Panc1 (cell line): ENCODE measurements at regions not wholly inside any gene's neighbourhood (a gene's known extent, or its start where the extent isn't known, plus 50 kb on each side); places are given as distances from the start of the nearest gene placed in this dataset.

Source experiments
- ATAC-seq: fragments of 200-7000 bp; cut with Tn5 transposase; 2 replicates; pipeline ENCODE4 v1.9.1; 2020; ENCODE audit warnings: mild to moderate bottlenecking, moderate library complexity
- BruUV-seq: library from RNA; stranded (reverse); fragments of 400-500 nt; replicated peaks from 2 replicates; lab custom pipeline; 2021; lab: Mats Ljungman, UMichigan
- CTCF ChIA-PET: fragments of 300-600 bp; sonication (Branson Sonifier 250); formaldehyde crosslinking; loops from one replicate; lab custom pipeline; 2022; ENCODE audit warnings: antibody characterized with exemption; lab: Charles Lee
- POLR2A ChIA-PET: fragments of 300-600 bp; sonication (Branson Sonifier 250); formaldehyde crosslinking; loops from one replicate; lab custom pipeline; 2022; ENCODE audit warnings: antibody characterized with exemption; lab: Charles Lee
- DNase-seq: peaks from one replicate; pipeline ENCODE4 v3.0.0-alpha.2; 2010; ENCODE audit warnings: low read depth, low spot score
- H3K27ac ChIP-seq: 2 replicates; pipeline ENCODE4 v1.5.1; 2011; ENCODE audit warnings: mild to moderate bottlenecking, low read length, inconsistent platforms
- H3K27me3 ChIP-seq: fragments of 200-500 bp; sonication (Bioruptor generic); 2 replicates; pipeline ENCODE4 v1.6.0; 2014; ENCODE audit warnings: low read length, inconsistent platforms; ENCODE audit not compliant: control insufficient read depth, insufficient read depth
- H3K36me3 ChIP-seq: fragments of 200-500 bp; sonication (Bioruptor generic); 2 replicates; pipeline ENCODE4 v1.5.1; 2014; ENCODE audit warnings: inconsistent platforms, mild to moderate bottlenecking, low read length, moderate library complexity; ENCODE audit not compliant: control insufficient read depth, insufficient read depth
- H3K4me1 ChIP-seq: 2 replicates; pipeline ENCODE4 v1.5.1; 2011; ENCODE audit warnings: inconsistent platforms, mild to moderate bottlenecking, low read length, moderate library complexity; ENCODE audit not compliant: control insufficient read depth, insufficient read depth
- H3K4me3 ChIP-seq, 2 experiments: 2 replicates each; pipeline ENCODE4 v1.5.1; 2011 to 2012; ENCODE audit warnings: low read depth in 2 of 2, low read length in 2 of 2, mild to moderate bottlenecking in 2 of 2, inconsistent platforms in 1 of 2, moderate library complexity in 1 of 2
- H3K9me3 ChIP-seq: fragments of 200-500 bp; sonication (Bioruptor generic); 2 replicates; pipeline ENCODE4 v1.5.1; 2014; ENCODE audit warnings: low read depth, mild to moderate bottlenecking, inconsistent platforms, low read length, moderate library complexity; ENCODE audit not compliant: control insufficient read depth, insufficient read depth
- POLR2AphosphoS5 ChIP-seq: IDR thresholded peaks from 2 replicates; pipeline ENCODE4 v1.6.1; 2012; ENCODE audit warnings: mild to moderate bottlenecking, low read depth, low read length, moderate library complexity
- SIN3A ChIP-seq: IDR thresholded peaks from 2 replicates; pipeline ENCODE4 v1.6.1; 2012; ENCODE audit warnings: low read depth, mild to moderate bottlenecking, low read length, moderate library complexity, borderline replicate concordance; ENCODE audit not compliant: insufficient read depth
- TCF7L2 ChIP-seq: IDR thresholded peaks from 2 replicates; pipeline ENCODE4 v1.6.1; 2011; ENCODE audit warnings: mild to moderate bottlenecking, low read depth, low read length, inconsistent platforms
- in situ Hi-C: cut with HindIII; loops from 2 replicates; pipeline ENCODE4 v1.10.0; 2016; ENCODE audit warnings: low sequenced_read_pairs, low pct_unique_long_range_greater_than_20kb
- intact Hi-C: fragments of 100-400 bp; cut with micrococcal nuclease; formaldehyde crosslinking; loops from one replicate; pipeline ENCODE4 v1.10.0; 2022; ENCODE audit not compliant: unreplicated experiment
- TF ChIP-seq, protein P1 (sequence below): fragments of 450-650 bp; IDR thresholded peaks from 2 replicates; pipeline ENCODE4 v1.5.1; 2017; ENCODE audit warnings: mild to moderate bottlenecking
- TF ChIP-seq, protein P2 (sequence below), 2 experiments: IDR thresholded peaks; 2 replicates each; pipeline ENCODE4 v1.6.1; 2011 to 2012; ENCODE audit warnings: low read depth in 2 of 2, control low read depth in 1 of 2, low read length in 1 of 2, mild to moderate bottlenecking in 1 of 2, moderate library complexity in 1 of 2; ENCODE audit not compliant: insufficient read depth in 1 of 2

GRCh38 chr11:57047610-57048009 is 58.9 kb downstream of the OR5AK2 start:
- intact Hi-C loops: no loop called here
- no peak for ATAC-seq
- H3K4me3 ChIP-seq: no peak overlapping the region
- H3K36me3 ChIP-seq: no peaks in the 10 kb centered on the region
- CTCF ChIA-PET: no interaction called here
- in situ Hi-C loops: no loop called here
- no peaks in the 10 kb centered on the region for H3K4me1 ChIP-seq
- H3K27ac ChIP-seq: no peak overlapping the region
- POLR2A ChIA-PET: no interaction called here
- DNase-seq: no peak
- H3K27me3 ChIP-seq: no peaks in the 10 kb centered on the region
- no peaks in the 10 kb centered on the region for H3K9me3 ChIP-seq
- TF ChIP-seq TCF7L2: no peak
- TF ChIP-seq, protein P1, sequence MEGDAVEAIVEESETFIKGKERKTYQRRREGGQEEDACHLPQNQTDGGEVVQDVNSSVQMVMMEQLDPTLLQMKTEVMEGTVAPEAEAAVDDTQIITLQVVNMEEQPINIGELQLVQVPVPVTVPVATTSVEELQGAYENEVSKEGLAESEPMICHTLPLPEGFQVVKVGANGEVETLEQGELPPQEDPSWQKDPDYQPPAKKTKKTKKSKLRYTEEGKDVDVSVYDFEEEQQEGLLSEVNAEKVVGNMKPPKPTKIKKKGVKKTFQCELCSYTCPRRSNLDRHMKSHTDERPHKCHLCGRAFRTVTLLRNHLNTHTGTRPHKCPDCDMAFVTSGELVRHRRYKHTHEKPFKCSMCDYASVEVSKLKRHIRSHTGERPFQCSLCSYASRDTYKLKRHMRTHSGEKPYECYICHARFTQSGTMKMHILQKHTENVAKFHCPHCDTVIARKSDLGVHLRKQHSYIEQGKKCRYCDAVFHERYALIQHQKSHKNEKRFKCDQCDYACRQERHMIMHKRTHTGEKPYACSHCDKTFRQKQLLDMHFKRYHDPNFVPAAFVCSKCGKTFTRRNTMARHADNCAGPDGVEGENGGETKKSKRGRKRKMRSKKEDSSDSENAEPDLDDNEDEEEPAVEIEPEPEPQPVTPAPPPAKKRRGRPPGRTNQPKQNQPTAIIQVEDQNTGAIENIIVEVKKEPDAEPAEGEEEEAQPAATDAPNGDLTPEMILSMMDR: no peak
- TF ChIP-seq POLR2AphosphoS5: no peak
- TF ChIP-seq, protein P2, sequence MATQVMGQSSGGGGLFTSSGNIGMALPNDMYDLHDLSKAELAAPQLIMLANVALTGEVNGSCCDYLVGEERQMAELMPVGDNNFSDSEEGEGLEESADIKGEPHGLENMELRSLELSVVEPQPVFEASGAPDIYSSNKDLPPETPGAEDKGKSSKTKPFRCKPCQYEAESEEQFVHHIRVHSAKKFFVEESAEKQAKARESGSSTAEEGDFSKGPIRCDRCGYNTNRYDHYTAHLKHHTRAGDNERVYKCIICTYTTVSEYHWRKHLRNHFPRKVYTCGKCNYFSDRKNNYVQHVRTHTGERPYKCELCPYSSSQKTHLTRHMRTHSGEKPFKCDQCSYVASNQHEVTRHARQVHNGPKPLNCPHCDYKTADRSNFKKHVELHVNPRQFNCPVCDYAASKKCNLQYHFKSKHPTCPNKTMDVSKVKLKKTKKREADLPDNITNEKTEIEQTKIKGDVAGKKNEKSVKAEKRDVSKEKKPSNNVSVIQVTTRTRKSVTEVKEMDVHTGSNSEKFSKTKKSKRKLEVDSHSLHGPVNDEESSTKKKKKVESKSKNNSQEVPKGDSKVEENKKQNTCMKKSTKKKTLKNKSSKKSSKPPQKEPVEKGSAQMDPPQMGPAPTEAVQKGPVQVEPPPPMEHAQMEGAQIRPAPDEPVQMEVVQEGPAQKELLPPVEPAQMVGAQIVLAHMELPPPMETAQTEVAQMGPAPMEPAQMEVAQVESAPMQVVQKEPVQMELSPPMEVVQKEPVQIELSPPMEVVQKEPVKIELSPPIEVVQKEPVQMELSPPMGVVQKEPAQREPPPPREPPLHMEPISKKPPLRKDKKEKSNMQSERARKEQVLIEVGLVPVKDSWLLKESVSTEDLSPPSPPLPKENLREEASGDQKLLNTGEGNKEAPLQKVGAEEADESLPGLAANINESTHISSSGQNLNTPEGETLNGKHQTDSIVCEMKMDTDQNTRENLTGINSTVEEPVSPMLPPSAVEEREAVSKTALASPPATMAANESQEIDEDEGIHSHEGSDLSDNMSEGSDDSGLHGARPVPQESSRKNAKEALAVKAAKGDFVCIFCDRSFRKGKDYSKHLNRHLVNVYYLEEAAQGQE (IDR thresholded peaks at IDR 0.05; ENCODE audit: insufficient read depth in 1 of 2, low read depth in 2 of 2, low read length in 1 of 2): no peak
- TF ChIP-seq SIN3A: no peak
- BruUV-seq: no TSS peak

GRCh38 chr11:57049749-57050148 is 61.0 kb downstream of the OR5AK2 start:
- no peak overlapping the region for H3K4me3 ChIP-seq
- in situ Hi-C loops: no loop called here
- intact Hi-C loops: no loop called here
- DNase-seq: no peak
- ATAC-seq: no peak
- ChIA-PET CTCF (no interaction called here), POLR2A (no interaction called here)
- H3K4me1 ChIP-seq: no peaks in the 10 kb centered on the region
- H3K36me3 ChIP-seq: no peaks in the 10 kb centered on the region
- TF ChIP-seq POLR2AphosphoS5 (no peak), SIN3A (no peak), TCF7L2 (no peak)
- TF ChIP-seq, protein P2 (IDR thresholded peaks at IDR 0.05; ENCODE audit: insufficient read depth in 1 of 2, low read depth in 2 of 2, low read length in 1 of 2): no peak
- TF ChIP-seq, protein P1: no peak
- no TSS peak for BruUV-seq
- H3K27ac ChIP-seq: no peak overlapping the region
- no peaks in the 10 kb centered on the region for H3K27me3 ChIP-seq
- no peaks in the 10 kb centered on the region for H3K9me3 ChIP-seq
